B cell (primary cell): ENCODE measurements at regions not wholly inside any gene's neighbourhood (a gene's known extent, or its start where the extent isn't known, plus 50 kb on each side); places are given as distances from the start of the nearest gene placed in this dataset.

Source experiments
- ATAC-seq: fragments of 200-7000 bp; cut with Tn5 transposase; one replicate; pipeline ENCODE4 v1.10.0; 2021; ENCODE audit warnings: low read depth, mild to moderate bottlenecking, moderate number of reproducible peaks, moderate library complexity
- CTCF ChIA-PET: fragments of 350-600 bp; sonication (Branson Sonifier 250); formaldehyde crosslinking; loops from one replicate; lab custom pipeline; 2021; ENCODE audit warnings: antibody characterized with exemption, inconsistent platforms; lab: Charles Lee
- POLR2A ChIA-PET: fragments of 350-600 bp; sonication (Branson Sonifier 250); formaldehyde crosslinking; loops from one replicate; lab custom pipeline; 2021; ENCODE audit warnings: antibody characterized with exemption; lab: Charles Lee
- DNase-seq: peaks from one replicate; pipeline ENCODE4 v3.0.0; 2013
- H2AFZ ChIP-seq: 2 replicates; pipeline ENCODE4 v1.6.1; 2012; ENCODE audit warnings: mild to moderate bottlenecking, low read depth, low read length; ENCODE audit not compliant: insufficient read depth, poor library complexity, severe bottlenecking
- H3K27ac ChIP-seq, 2 donors: 1 replicate in 1 of 2; 2 replicates in 1 of 2; pipeline ENCODE4 v1.5.1; 2012 to 2013; ENCODE audit warnings: low read length in 2 of 2, mild to moderate bottlenecking in 2 of 2, moderate library complexity in 1 of 2
- H3K27me3 ChIP-seq, 4 experiments: fragments of 200-600 bp in 1 of 4; sonication (generic) in 1 of 4; replicated peaks in 1 of 4; 1 replicate in 2 of 4; 2 replicates in 2 of 4; pipeline versions ENCODE4 v1.6.1 to v1.7.0; 2013 to 2016; ENCODE audit warnings: low read length in 3 of 4, mild to moderate bottlenecking in 2 of 4, mixed read lengths in 1 of 4, moderate library complexity in 1 of 4; ENCODE audit not compliant: insufficient read depth in 4 of 4, control insufficient read depth in 3 of 4; ENCODE audit errors: control extremely low read depth in 1 of 4
- H3K36me3 ChIP-seq, 2 experiments: replicated peaks in 1 of 2; 1 replicate in 1 of 2; 2 replicates in 1 of 2; pipeline versions ENCODE4 v1.6.1 to v1.7.1; 2013; ENCODE audit warnings: low read length in 1 of 2; ENCODE audit not compliant: insufficient read depth in 2 of 2, control insufficient read depth in 1 of 2; ENCODE audit errors: control extremely low read depth in 1 of 2, extremely low read depth in 1 of 2
- H3K4me1 ChIP-seq, 2 donors: fragments of 200-600 bp in 1 of 2; sonication (generic) in 1 of 2; 1 replicate in 1 of 2; 2 replicates in 1 of 2; pipeline versions ENCODE4 v1.5.1 to v1.6.1; 2013 to 2017; ENCODE audit warnings: low read length in 2 of 2; ENCODE audit not compliant: control insufficient read depth in 2 of 2, insufficient read depth in 2 of 2
- H3K4me2 ChIP-seq: replicated peaks from 2 replicates; pipeline ENCODE3; 2012; ENCODE audit warnings: mild to moderate bottlenecking, low read depth, low read length; ENCODE audit not compliant: poor library complexity, severe bottlenecking
- H3K4me3 ChIP-seq, 5 experiments: fragments of 200-600 bp in 1 of 5; sonication (generic) in 1 of 5; 1 replicate in 3 of 5; 2 replicates in 2 of 5; pipeline versions ENCODE4 v1.5.1 to v1.7.0; 2011 to 2016; ENCODE audit warnings: low read length in 4 of 5, mild to moderate bottlenecking in 4 of 5, low read depth in 2 of 5, control low read depth in 1 of 5, moderate library complexity in 1 of 5; ENCODE audit not compliant: insufficient read depth in 1 of 5; ENCODE audit errors: control extremely low read depth in 1 of 5, extremely low read depth in 1 of 5
- H3K79me2 ChIP-seq: fragments of 200-600 bp; sonication (generic); one replicate; pipeline ENCODE4 v1.6.0; 2016; ENCODE audit warnings: low read length; ENCODE audit not compliant: control insufficient read depth, insufficient read depth
- H3K9ac ChIP-seq: fragments of 200-600 bp; sonication (generic); 2 replicates; pipeline ENCODE4 v1.6.1; 2017; ENCODE audit warnings: mild to moderate bottlenecking, low read length, moderate library complexity
- H3K9me3 ChIP-seq, 3 donors: one replicate each; pipeline versions ENCODE4 v1.6.1 to v1.7.1; 2013; ENCODE audit warnings: low read length in 2 of 3; ENCODE audit not compliant: control insufficient read depth in 2 of 3, insufficient read depth in 1 of 3; ENCODE audit errors: control extremely low read depth in 1 of 3
- H4K20me1 ChIP-seq: 2 replicates; pipeline ENCODE4 v1.6.0; 2012; ENCODE audit warnings: mild to moderate bottlenecking, low read length; ENCODE audit not compliant: insufficient read depth, control insufficient read depth, poor library complexity, severe bottlenecking
- H3K27ac Mint-ChIP-seq: one replicate; pipeline ENCODE4 v1.8.0; 2021; ENCODE audit warnings: mixed read lengths
- H3K27me3 Mint-ChIP-seq: one replicate; pipeline ENCODE4 v1.8.0; 2021; ENCODE audit warnings: mixed read lengths
- H3K4me1 Mint-ChIP-seq: one replicate; pipeline ENCODE4 v1.8.0; 2021; ENCODE audit warnings: mixed read lengths
- H3K4me3 Mint-ChIP-seq: one replicate; pipeline ENCODE4 v1.8.0; 2021; ENCODE audit warnings: mixed read lengths
- H3K9me3 Mint-ChIP-seq: one replicate; pipeline ENCODE4 v1.8.0; 2022; ENCODE audit warnings: mixed read lengths; ENCODE audit not compliant: insufficient read depth
- EZH2 ChIP-seq: IDR thresholded peaks from 2 replicates; pipeline ENCODE4 v1.6.1; 2012; ENCODE audit warnings: borderline replicate concordance, low read depth, mild to moderate bottlenecking, moderate library complexity, low read length; ENCODE audit not compliant: insufficient read depth, poor library complexity, severe bottlenecking
- WGBS: methylation state at CpG from one replicate; pipeline ENCODE4 v1.1.5; 2013; ENCODE audit warnings: missing lambda C conversion rate; ENCODE audit not compliant: insufficient coverage; 5-methylcytosine and 5-hydroxymethylcytosine counted together
- intact Hi-C: fragments of 100-400 bp; cut with micrococcal nuclease; formaldehyde crosslinking; loops from one replicate; pipeline ENCODE4 v1.10.0; 2022
- TF ChIP-seq, protein P1 (sequence below): fragments of 200-600 bp; IDR thresholded peaks from one replicate; pipeline ENCODE4 v1.8.0; 2022; ENCODE audit warnings: antibody characterized with exemption, mild to moderate bottlenecking

DNA sequence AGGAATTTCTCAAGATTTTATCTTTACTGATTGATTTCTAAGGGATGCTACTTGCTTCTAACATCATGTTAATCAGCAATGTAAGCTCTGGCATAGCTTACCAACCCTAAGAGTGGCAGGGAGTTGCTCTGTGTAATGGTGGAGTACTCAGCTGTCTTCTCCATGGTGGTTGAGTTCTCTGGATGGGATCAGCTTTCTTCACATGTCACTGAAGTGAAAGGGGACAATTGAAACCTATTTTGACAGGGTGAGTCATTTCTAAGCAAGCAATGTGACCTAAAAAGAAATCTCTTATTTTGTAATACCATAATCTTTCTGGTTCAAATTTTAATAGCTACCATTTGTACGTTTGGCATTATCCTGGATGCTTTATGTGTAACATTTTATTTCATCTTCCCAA lies 430.4 kb downstream of the GJA1 start:
- no peak overlapping the region for H3K27ac Mint-ChIP-seq
- Histone ChIP-seq H3K79me2 (no peaks in the 10 kb centered on the region), H3K4me3 (no peak overlapping the region), H3K27ac (no peak overlapping the region), H2AFZ (no peak overlapping the region), H4K20me1 (no peaks in the 10 kb centered on the region), H3K27me3 (no peaks in the 10 kb centered on the region), H3K9me3 (no peaks in the 10 kb centered on the region), H3K36me3 (no peaks in the 10 kb centered on the region), H3K4me2 (no peak overlapping the region), H3K4me1 (no peaks in the 10 kb centered on the region), H3K9ac (no peak overlapping the region)
- POLR2A ChIA-PET: no interaction called here
- no peak for DNase-seq
- no peak for ATAC-seq
- CTCF ChIA-PET: no interaction called here
- intact Hi-C loops: no loop called here
- no peaks in the 10 kb centered on the region for H3K27me3 Mint-ChIP-seq
- no peaks in the 10 kb centered on the region for H3K4me1 Mint-ChIP-seq
- no peak overlapping the region for H3K4me3 Mint-ChIP-seq
- TF ChIP-seq, protein P1, sequence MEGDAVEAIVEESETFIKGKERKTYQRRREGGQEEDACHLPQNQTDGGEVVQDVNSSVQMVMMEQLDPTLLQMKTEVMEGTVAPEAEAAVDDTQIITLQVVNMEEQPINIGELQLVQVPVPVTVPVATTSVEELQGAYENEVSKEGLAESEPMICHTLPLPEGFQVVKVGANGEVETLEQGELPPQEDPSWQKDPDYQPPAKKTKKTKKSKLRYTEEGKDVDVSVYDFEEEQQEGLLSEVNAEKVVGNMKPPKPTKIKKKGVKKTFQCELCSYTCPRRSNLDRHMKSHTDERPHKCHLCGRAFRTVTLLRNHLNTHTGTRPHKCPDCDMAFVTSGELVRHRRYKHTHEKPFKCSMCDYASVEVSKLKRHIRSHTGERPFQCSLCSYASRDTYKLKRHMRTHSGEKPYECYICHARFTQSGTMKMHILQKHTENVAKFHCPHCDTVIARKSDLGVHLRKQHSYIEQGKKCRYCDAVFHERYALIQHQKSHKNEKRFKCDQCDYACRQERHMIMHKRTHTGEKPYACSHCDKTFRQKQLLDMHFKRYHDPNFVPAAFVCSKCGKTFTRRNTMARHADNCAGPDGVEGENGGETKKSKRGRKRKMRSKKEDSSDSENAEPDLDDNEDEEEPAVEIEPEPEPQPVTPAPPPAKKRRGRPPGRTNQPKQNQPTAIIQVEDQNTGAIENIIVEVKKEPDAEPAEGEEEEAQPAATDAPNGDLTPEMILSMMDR: no peak
- no peak for TF ChIP-seq EZH2
- no peaks in the 10 kb centered on the region for H3K9me3 Mint-ChIP-seq
- WGBS: no CpG with 5 or more reads among the region's 1 CpG

DNA sequence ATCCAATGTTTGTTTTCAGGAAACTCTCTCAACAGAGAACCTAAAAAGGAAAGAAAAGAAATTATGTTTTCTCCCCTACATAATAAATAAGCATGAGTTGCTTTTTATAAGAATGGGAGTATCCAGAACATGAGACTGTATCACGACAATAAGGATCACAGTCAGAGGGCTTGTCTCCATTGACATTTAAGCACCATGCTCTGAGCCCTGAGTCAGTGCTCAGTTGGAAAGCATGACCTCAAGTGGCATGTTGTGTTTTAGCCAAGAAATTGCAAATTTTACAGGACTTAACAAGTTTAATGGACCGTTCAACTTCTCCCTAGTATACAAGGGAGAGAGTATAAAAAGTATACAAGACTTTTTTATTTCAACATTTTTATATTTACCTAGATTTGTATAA lies 431.6 kb downstream of the GJA1 start:
- Histone ChIP-seq H3K4me2 (no peak overlapping the region), H3K4me3 (no peak overlapping the region), H3K9me3 (peaks cover 0 to 2% (median 0%) of the 10 kb centered on the region in 3 donors), H3K9ac (no peak overlapping the region), H3K4me1 (no peaks in the 10 kb centered on the region), H3K79me2 (no peaks in the 10 kb centered on the region), H4K20me1 (no peaks in the 10 kb centered on the region), H3K27me3 (no peaks in the 10 kb centered on the region), H2AFZ (no peak overlapping the region), H3K36me3 (no peaks in the 10 kb centered on the region), H3K27ac (no peak overlapping the region)
- no peaks in the 10 kb centered on the region for H3K9me3 Mint-ChIP-seq
- H3K27ac Mint-ChIP-seq: no peak overlapping the region
- DNase-seq (no peak), ATAC-seq (no peak)
- ChIA-PET CTCF (no interaction called here), POLR2A (no interaction called here)
- no peak overlapping the region for H3K4me3 Mint-ChIP-seq
- H3K4me1 Mint-ChIP-seq: no peaks in the 10 kb centered on the region
- intact Hi-C loops: no loop called here
- 80% methylated on average over 1 of the region's 2 CpGs for WGBS
- no peaks in the 10 kb centered on the region for H3K27me3 Mint-ChIP-seq
- no peak for TF ChIP-seq EZH2
- TF ChIP-seq, protein P1: no peak
